ENCODE measurements at regions not wholly inside any gene's neighbourhood (a gene's known extent, or its start where the extent isn't known, plus 50 kb on each side); places are given as distances from the start of the nearest gene placed in this dataset.

- H3K27ac ChIP-seq (ENCODE audit: low read depth in 2 of 2, low read length in 1 of 2): peak overlapping the region; percentile 81 to 85
- H3K4me1 ChIP-seq (ENCODE audit: control insufficient read depth in 2 of 2, insufficient read depth in 2 of 2, low read length in 1 of 2): peaks cover 0 to 3% of the 10 kb centered on the region in 2 donors
- peaks cover 0 to 2% of the 10 kb centered on the region in 2 donors for H3K9me3 ChIP-seq (ENCODE audit: control insufficient read depth in 2 of 2, insufficient read depth in 1 of 2, low read depth in 1 of 2, low read length in 1 of 2)
- no peaks in the 10 kb centered on the region for H3K36me3 ChIP-seq (ENCODE audit: control insufficient read depth in 2 of 2, insufficient read depth in 2 of 2, low read length in 1 of 2)
- H3K27me3 ChIP-seq (ENCODE audit: control insufficient read depth in 1 of 2, insufficient read depth in 2 of 2, low read length in 2 of 2): no peaks in the 10 kb centered on the region
- 13% methylated on average over 22 of the region's 22 CpGs for WGBS, 2 donors
- peak overlapping the region; percentile 7 to 29 for H3K4me3 ChIP-seq (ENCODE audit: low read depth in 1 of 2, low read length in 2 of 2)
Observed at GRCh38 chr17:79664930-79665737, 54.3 kb upstream of the RBFOX3 start.

- Histone ChIP-seq H3K27me3 (ENCODE audit: control insufficient read depth in 1 of 2, insufficient read depth in 2 of 2, low read length in 2 of 2) (no peaks in the 10 kb centered on the region), H3K4me3 (ENCODE audit: low read depth in 1 of 2, low read length in 2 of 2) (no peak overlapping the region), H3K9me3 (ENCODE audit: control insufficient read depth in 2 of 2, insufficient read depth in 1 of 2, low read depth in 1 of 2, low read length in 1 of 2) (peaks cover 0 to 5% of the 10 kb centered on the region in 2 donors), H3K4me1 (ENCODE audit: control insufficient read depth in 2 of 2, insufficient read depth in 2 of 2, low read length in 1 of 2) (peaks cover 0 to 3% of the 10 kb centered on the region in 2 donors), H3K27ac (ENCODE audit: low read depth in 2 of 2, low read length in 1 of 2) (no peak overlapping the region), H3K36me3 (ENCODE audit: control insufficient read depth in 2 of 2, insufficient read depth in 2 of 2, low read length in 1 of 2) (no peaks in the 10 kb centered on the region)
Observed at GRCh38 chr17:79661292-79662041, 50.6 kb upstream of the RBFOX3 start.
